ENCODE measurements at regions not wholly inside any gene's neighbourhood (a gene's known extent, or its start where the extent isn't known, plus 50 kb on each side); places are given as distances from the start of the nearest gene placed in this dataset.

GRCh38 chr11:129279326-129280026 is 87.4 kb upstream of the ARHGAP32 start (continued):
- TF ChIP-seq MLXIP (CRISPR knock-in tag; IDR thresholded peaks at IDR 0.05; ENCODE audit: borderline replicate concordance), result no peak
- TF ChIP-seq ZFP37 (CRISPR knock-in tag; IDR thresholded peaks at IDR 0.05; ENCODE audit: borderline replicate concordance), result no peak
- TF ChIP-seq SKIL (CRISPR knock-in tag; IDR thresholded peaks at IDR 0.05; ENCODE audit: borderline replicate concordance), result no peak
- no peak for TF ChIP-seq JUNB (CRISPR knock-in tag; IDR thresholded peaks at IDR 0.05; ENCODE audit: borderline replicate concordance)
- TF ChIP-seq ZNF713 (CRISPR knock-in tag; IDR thresholded peaks at IDR 0.05), result no peak
- no peak for TF ChIP-seq DPF2 (CRISPR knock-in tag; IDR thresholded peaks at IDR 0.05; ENCODE audit: borderline replicate concordance, low read depth)
- no peak for TF ChIP-seq ZNF605 (CRISPR knock-in tag; IDR thresholded peaks at IDR 0.05)
- TF ChIP-seq ATF6 (CRISPR knock-in tag; conservative IDR thresholded peaks at IDR 0.05), result no peak
- no peak for TF ChIP-seq KDM5A (IDR thresholded peaks at IDR 0.05; ENCODE audit: borderline replicate concordance, low read length)
- 0 out of 2 replicates have a peak, but pooled peaks have one; percentile 21 for TF ChIP-seq NFKBIZ (CRISPR knock-in tag; IDR thresholded peaks at IDR 0.05)
- no peak for TF ChIP-seq NFATC3 (CRISPR knock-in tag; IDR thresholded peaks at IDR 0.05)
- TF ChIP-seq ZNF790 (CRISPR knock-in tag; IDR thresholded peaks at IDR 0.05; ENCODE audit: borderline replicate concordance), result no peak
- no peak for TF ChIP-seq HMG20A (CRISPR knock-in tag; IDR thresholded peaks at IDR 0.05; ENCODE audit: borderline replicate concordance)
- no peak for TF ChIP-seq SMAD3 (CRISPR knock-in tag; IDR thresholded peaks at IDR 0.05)
- TF ChIP-seq ZNF784 (CRISPR knock-in tag; IDR thresholded peaks at IDR 0.05; ENCODE audit: borderline replicate concordance), result no peak
- no peak for TF ChIP-seq ATM (IDR thresholded peaks at IDR 0.05; ENCODE audit: borderline replicate concordance)
- TF ChIP-seq SP140L (CRISPR knock-in tag; IDR thresholded peaks at IDR 0.05; ENCODE audit: borderline replicate concordance), result no peak
- TF ChIP-seq NCOR1 (IDR thresholded peaks at IDR 0.05; ENCODE audit: borderline replicate concordance, low read length), result no peak
- no peak for TF ChIP-seq HMG20B (CRISPR knock-in tag; conservative IDR thresholded peaks at IDR 0.05)
- no peak for TF ChIP-seq ZNF343 (CRISPR knock-in tag; IDR thresholded peaks at IDR 0.05)
- TF ChIP-seq ZNF34 (CRISPR knock-in tag; IDR thresholded peaks at IDR 0.05; ENCODE audit: borderline replicate concordance), result no peak
- no peak for TF ChIP-seq ZSCAN9 (CRISPR knock-in tag; IDR thresholded peaks at IDR 0.05; ENCODE audit: borderline replicate concordance)

Measured in HepG2 (cell line).